ENCODE measurements at regions not wholly inside any gene's neighbourhood (a gene's known extent, or its start where the extent isn't known, plus 50 kb on each side); places are given as distances from the start of the nearest gene placed in this dataset.

DNA sequence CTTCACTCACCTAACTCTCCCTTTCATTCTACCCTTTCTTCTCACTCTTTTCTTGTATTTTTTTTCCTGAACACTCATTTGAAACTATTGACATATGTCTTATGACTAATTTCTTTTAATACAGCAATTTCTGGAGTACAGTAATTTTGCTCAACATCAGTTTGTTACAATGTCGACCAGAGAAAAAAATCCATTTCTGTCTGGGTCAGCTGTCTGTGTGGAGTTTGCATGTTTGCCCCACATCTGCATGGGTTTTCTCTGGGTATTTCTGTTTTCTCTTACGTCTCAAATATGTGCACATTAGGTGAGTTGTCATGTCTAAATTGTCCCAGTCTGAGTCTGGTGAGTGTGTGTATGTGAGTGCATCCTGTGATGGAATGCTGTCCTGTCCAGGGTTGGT lies 294.8 kb downstream of the HS3ST1 start:
- no peak for DNase-seq (ENCODE audit: low spot score)
- TF ChIP-seq, protein P1, sequence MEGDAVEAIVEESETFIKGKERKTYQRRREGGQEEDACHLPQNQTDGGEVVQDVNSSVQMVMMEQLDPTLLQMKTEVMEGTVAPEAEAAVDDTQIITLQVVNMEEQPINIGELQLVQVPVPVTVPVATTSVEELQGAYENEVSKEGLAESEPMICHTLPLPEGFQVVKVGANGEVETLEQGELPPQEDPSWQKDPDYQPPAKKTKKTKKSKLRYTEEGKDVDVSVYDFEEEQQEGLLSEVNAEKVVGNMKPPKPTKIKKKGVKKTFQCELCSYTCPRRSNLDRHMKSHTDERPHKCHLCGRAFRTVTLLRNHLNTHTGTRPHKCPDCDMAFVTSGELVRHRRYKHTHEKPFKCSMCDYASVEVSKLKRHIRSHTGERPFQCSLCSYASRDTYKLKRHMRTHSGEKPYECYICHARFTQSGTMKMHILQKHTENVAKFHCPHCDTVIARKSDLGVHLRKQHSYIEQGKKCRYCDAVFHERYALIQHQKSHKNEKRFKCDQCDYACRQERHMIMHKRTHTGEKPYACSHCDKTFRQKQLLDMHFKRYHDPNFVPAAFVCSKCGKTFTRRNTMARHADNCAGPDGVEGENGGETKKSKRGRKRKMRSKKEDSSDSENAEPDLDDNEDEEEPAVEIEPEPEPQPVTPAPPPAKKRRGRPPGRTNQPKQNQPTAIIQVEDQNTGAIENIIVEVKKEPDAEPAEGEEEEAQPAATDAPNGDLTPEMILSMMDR (IDR thresholded peaks at IDR 0.05; ENCODE audit: extremely low read depth, missing control alignments) = no peak

DNA sequence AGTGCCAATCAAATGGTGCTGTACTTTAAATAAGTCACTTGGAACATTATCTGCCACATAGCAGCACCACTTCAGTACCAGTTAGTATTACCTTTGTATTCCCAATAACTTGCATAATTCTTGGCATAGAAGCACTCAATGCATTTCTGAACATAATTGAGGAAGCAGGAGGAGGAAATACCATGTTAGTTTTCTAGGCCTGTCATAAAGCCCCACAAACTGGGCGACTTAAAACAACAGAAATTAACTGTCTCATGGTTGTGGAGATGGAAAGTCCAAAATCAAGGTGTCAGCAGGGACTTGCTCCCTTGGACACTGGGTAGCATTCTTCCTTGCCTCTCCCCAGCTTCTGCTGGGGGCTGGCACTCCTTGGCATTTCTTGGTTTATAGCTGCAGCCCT lies 296.2 kb downstream of the HS3ST1 start:
- TF ChIP-seq, protein P1 (IDR thresholded peaks at IDR 0.05; ENCODE audit: extremely low read depth, missing control alignments) = no peak
- DNase-seq (ENCODE audit: low spot score) = no peak

DNA sequence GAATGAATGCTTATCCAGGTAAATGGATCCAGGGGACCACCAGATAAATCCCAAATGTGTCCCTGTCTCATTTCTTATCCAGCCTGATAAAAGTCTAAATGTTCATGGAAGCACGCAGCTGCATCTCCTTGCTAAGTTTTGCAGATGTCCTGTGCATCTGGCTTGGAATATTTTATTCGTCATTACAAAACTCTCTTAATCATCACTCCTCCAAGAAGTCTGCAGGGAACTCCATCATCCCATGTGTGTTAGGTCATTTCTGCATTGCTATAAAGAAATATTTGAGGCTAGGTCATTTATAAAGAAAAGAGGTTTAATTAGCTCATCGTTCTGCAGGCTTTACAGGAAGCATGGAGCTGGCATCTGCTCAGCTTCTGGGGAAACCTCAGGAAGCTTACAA lies 297.2 kb downstream of the HS3ST1 start:
- TF ChIP-seq, protein P1 (IDR thresholded peaks at IDR 0.05; ENCODE audit: extremely low read depth, missing control alignments) = no peak
- no peak for DNase-seq (ENCODE audit: low spot score)

DNA sequence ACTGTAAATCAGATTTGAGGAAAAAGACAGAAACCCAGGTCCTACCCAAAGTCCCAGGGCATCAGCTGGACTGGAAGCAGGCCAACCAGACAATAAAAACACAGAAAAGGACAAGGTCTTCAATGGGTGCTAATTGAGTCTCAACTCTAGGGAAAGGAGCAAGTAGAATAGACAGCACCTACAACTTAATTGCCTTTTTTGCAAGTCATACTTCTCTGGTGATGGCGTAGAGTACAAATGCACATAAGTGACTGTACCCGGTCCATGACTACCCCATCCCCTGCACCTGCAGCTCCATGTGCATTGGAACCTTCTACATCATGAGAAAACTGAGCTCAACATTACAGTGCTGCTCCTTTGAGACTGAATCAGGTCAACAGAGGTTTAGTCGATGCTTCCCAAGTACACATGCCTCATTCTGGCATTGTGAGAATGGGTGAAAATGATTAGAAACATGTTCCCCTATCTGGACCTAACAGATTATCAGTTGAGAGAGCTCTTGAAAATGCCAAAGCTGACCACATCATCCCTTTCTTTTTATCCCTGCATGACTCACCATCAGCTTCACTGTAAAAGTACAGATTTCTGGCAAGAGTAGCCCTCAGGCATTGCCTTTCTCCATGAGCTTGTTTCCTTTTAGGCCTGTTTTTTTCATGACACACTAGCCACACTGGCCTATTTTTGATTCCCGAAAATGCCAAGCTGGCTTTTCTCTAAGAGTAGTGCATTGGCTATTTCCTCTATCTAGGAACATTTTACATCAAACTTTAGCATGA lies 298.3 kb downstream of the HS3ST1 start:
- TF ChIP-seq, protein P1 (IDR thresholded peaks at IDR 0.05; ENCODE audit: extremely low read depth, missing control alignments) = no peak
- no peak for DNase-seq (ENCODE audit: low spot score)

DNA sequence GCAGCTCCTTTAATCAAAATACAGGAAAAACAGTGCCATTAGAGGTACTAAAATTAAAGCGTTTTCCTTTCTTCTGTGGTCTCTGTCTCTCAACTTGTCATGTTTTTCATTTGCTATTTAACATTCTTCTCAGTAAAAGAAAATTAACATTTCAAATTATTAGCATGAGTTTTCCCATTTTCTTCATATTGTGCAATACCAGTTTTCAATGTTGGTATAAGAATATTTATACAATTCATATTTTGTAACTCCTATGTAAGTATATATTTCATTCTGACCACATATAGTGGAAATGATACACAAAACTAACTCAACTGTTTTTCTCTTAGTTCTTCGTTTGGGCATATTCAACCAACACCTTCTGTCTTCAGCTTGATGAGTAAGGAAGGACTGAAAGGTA lies 308.3 kb downstream of the HS3ST1 start:
- no peak for DNase-seq (ENCODE audit: low spot score)
- TF ChIP-seq, protein P1 (IDR thresholded peaks at IDR 0.05; ENCODE audit: extremely low read depth, missing control alignments) = no peak

DNA sequence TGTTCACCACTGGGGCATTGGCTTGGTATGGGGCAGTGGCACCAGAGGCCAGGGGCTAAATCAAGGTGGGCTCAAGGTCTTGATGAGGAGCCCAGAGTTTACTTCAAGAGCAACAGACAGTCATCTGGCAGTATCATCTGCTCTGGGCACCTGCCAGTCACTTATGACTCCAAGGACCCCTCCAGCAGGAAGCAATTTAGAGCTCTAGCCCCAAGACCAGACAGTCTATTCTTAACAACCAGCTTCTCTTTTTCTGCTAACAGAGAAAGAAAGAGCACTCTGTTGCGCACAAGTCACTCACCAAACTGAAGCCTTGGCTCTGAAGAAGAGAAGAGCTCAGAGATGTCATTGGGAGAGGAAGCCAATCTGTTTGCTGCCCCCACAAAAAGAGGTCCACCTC lies 309.2 kb downstream of the HS3ST1 start:
- TF ChIP-seq, protein P1 (IDR thresholded peaks at IDR 0.05; ENCODE audit: extremely low read depth, missing control alignments) = no peak
- DNase-seq (ENCODE audit: low spot score) = no peak

DNA sequence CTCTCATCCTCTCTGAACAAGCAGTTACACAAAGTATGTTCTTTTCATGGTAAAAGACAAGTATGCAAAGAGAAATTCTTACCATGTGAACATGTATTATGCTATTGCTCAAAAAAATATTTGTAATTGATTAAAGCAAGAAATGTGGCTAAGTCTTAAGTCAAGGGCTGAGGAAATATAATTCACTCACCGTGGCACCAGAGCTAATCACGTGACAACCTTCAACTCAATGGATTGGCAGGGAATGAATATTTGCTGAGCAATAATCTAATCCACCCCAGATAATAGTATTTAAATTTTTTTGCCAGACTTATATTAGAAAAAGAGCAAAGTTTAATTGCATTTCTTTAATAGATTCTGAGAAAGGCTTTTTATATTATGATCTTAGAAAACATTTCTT lies 310.2 kb downstream of the HS3ST1 start:
- DNase-seq (ENCODE audit: low spot score) = no peak
- TF ChIP-seq, protein P1 (IDR thresholded peaks at IDR 0.05; ENCODE audit: extremely low read depth, missing control alignments) = no peak
